Panc1 (cell line): ENCODE measurements at regions not wholly inside any gene's neighbourhood (a gene's known extent, or its start where the extent isn't known, plus 50 kb on each side); places are given as distances from the start of the nearest gene placed in this dataset.

Source experiments
- ATAC-seq: fragments of 200-7000 bp; cut with Tn5 transposase; 2 replicates; pipeline ENCODE4 v1.9.1; 2020; ENCODE audit warnings: mild to moderate bottlenecking, moderate library complexity
- BruUV-seq: library from RNA; stranded (reverse); fragments of 400-500 nt; replicated peaks from 2 replicates; lab custom pipeline; 2021; lab: Mats Ljungman, UMichigan
- CTCF ChIA-PET: fragments of 300-600 bp; sonication (Branson Sonifier 250); formaldehyde crosslinking; loops from one replicate; lab custom pipeline; 2022; ENCODE audit warnings: antibody characterized with exemption; lab: Charles Lee
- POLR2A ChIA-PET: fragments of 300-600 bp; sonication (Branson Sonifier 250); formaldehyde crosslinking; loops from one replicate; lab custom pipeline; 2022; ENCODE audit warnings: antibody characterized with exemption; lab: Charles Lee
- DNase-seq: peaks from one replicate; pipeline ENCODE4 v3.0.0-alpha.2; 2010; ENCODE audit warnings: low read depth, low spot score
- H3K27ac ChIP-seq: 2 replicates; pipeline ENCODE4 v1.5.1; 2011; ENCODE audit warnings: mild to moderate bottlenecking, low read length, inconsistent platforms
- H3K27me3 ChIP-seq: fragments of 200-500 bp; sonication (Bioruptor generic); 2 replicates; pipeline ENCODE4 v1.6.0; 2014; ENCODE audit warnings: low read length, inconsistent platforms; ENCODE audit not compliant: control insufficient read depth, insufficient read depth
- H3K36me3 ChIP-seq: fragments of 200-500 bp; sonication (Bioruptor generic); 2 replicates; pipeline ENCODE4 v1.5.1; 2014; ENCODE audit warnings: inconsistent platforms, mild to moderate bottlenecking, low read length, moderate library complexity; ENCODE audit not compliant: control insufficient read depth, insufficient read depth
- H3K4me1 ChIP-seq: 2 replicates; pipeline ENCODE4 v1.5.1; 2011; ENCODE audit warnings: inconsistent platforms, mild to moderate bottlenecking, low read length, moderate library complexity; ENCODE audit not compliant: control insufficient read depth, insufficient read depth
- H3K4me3 ChIP-seq, 2 experiments: 2 replicates each; pipeline ENCODE4 v1.5.1; 2011 to 2012; ENCODE audit warnings: low read depth in 2 of 2, low read length in 2 of 2, mild to moderate bottlenecking in 2 of 2, inconsistent platforms in 1 of 2, moderate library complexity in 1 of 2
- H3K9me3 ChIP-seq: fragments of 200-500 bp; sonication (Bioruptor generic); 2 replicates; pipeline ENCODE4 v1.5.1; 2014; ENCODE audit warnings: low read depth, mild to moderate bottlenecking, inconsistent platforms, low read length, moderate library complexity; ENCODE audit not compliant: control insufficient read depth, insufficient read depth
- CTCF ChIP-seq: fragments of 450-650 bp; IDR thresholded peaks from 2 replicates; pipeline ENCODE4 v1.5.1; 2017; ENCODE audit warnings: mild to moderate bottlenecking
- POLR2AphosphoS5 ChIP-seq: IDR thresholded peaks from 2 replicates; pipeline ENCODE4 v1.6.1; 2012; ENCODE audit warnings: mild to moderate bottlenecking, low read depth, low read length, moderate library complexity
- SIN3A ChIP-seq: IDR thresholded peaks from 2 replicates; pipeline ENCODE4 v1.6.1; 2012; ENCODE audit warnings: low read depth, mild to moderate bottlenecking, low read length, moderate library complexity, borderline replicate concordance; ENCODE audit not compliant: insufficient read depth
- TCF7L2 ChIP-seq: IDR thresholded peaks from 2 replicates; pipeline ENCODE4 v1.6.1; 2011; ENCODE audit warnings: mild to moderate bottlenecking, low read depth, low read length, inconsistent platforms
- in situ Hi-C: cut with HindIII; loops from 2 replicates; pipeline ENCODE4 v1.10.0; 2016; ENCODE audit warnings: low sequenced_read_pairs, low pct_unique_long_range_greater_than_20kb
- intact Hi-C: fragments of 100-400 bp; cut with micrococcal nuclease; formaldehyde crosslinking; loops from one replicate; pipeline ENCODE4 v1.10.0; 2022; ENCODE audit not compliant: unreplicated experiment
- TF ChIP-seq, protein P1 (sequence below), 2 experiments: IDR thresholded peaks; 2 replicates each; pipeline ENCODE4 v1.6.1; 2011 to 2012; ENCODE audit warnings: low read depth in 2 of 2, control low read depth in 1 of 2, low read length in 1 of 2, mild to moderate bottlenecking in 1 of 2, moderate library complexity in 1 of 2; ENCODE audit not compliant: insufficient read depth in 1 of 2

DNA sequence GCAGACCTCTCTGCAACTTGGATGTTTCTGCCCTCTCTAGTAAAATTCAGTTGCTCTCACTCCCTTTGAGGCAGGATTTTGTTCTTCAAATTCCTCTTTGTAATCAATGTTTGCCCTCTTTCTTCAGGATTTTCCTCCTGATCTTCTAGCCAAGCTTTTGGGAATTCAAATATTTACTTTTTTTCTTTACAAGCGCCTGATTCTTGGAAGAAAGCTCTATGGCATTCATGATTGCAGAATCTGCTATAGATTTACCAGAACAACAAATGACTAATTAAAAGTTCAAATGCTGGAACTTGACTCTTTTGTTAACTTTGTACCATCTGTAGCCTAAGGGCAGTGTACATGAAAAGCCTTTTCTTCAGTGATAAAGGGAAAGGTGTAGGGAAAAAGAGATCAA lies 63.7 kb upstream of the SHISA6 start:
- no peaks in the 10 kb centered on the region for H3K4me1 ChIP-seq
- H3K4me3 ChIP-seq, result no peak overlapping the region
- no TSS peak for BruUV-seq
- H3K9me3 ChIP-seq, result no peaks in the 10 kb centered on the region
- TF ChIP-seq, protein P1, sequence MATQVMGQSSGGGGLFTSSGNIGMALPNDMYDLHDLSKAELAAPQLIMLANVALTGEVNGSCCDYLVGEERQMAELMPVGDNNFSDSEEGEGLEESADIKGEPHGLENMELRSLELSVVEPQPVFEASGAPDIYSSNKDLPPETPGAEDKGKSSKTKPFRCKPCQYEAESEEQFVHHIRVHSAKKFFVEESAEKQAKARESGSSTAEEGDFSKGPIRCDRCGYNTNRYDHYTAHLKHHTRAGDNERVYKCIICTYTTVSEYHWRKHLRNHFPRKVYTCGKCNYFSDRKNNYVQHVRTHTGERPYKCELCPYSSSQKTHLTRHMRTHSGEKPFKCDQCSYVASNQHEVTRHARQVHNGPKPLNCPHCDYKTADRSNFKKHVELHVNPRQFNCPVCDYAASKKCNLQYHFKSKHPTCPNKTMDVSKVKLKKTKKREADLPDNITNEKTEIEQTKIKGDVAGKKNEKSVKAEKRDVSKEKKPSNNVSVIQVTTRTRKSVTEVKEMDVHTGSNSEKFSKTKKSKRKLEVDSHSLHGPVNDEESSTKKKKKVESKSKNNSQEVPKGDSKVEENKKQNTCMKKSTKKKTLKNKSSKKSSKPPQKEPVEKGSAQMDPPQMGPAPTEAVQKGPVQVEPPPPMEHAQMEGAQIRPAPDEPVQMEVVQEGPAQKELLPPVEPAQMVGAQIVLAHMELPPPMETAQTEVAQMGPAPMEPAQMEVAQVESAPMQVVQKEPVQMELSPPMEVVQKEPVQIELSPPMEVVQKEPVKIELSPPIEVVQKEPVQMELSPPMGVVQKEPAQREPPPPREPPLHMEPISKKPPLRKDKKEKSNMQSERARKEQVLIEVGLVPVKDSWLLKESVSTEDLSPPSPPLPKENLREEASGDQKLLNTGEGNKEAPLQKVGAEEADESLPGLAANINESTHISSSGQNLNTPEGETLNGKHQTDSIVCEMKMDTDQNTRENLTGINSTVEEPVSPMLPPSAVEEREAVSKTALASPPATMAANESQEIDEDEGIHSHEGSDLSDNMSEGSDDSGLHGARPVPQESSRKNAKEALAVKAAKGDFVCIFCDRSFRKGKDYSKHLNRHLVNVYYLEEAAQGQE (IDR thresholded peaks at IDR 0.05; ENCODE audit: insufficient read depth in 1 of 2, low read depth in 2 of 2, low read length in 1 of 2), result no peak
- TF ChIP-seq SIN3A (no peak), CTCF (no peak), POLR2AphosphoS5 (no peak), TCF7L2 (no peak)
- H3K27ac ChIP-seq, result no peak overlapping the region
- in situ Hi-C loops (no loop called here), intact Hi-C loops (no loop called here)
- CTCF ChIA-PET, result no interaction called here
- DNase-seq (no peak), ATAC-seq (no peak)
- no peaks in the 10 kb centered on the region for H3K36me3 ChIP-seq
- POLR2A ChIA-PET, result no interaction called here
- no peaks in the 10 kb centered on the region for H3K27me3 ChIP-seq

DNA sequence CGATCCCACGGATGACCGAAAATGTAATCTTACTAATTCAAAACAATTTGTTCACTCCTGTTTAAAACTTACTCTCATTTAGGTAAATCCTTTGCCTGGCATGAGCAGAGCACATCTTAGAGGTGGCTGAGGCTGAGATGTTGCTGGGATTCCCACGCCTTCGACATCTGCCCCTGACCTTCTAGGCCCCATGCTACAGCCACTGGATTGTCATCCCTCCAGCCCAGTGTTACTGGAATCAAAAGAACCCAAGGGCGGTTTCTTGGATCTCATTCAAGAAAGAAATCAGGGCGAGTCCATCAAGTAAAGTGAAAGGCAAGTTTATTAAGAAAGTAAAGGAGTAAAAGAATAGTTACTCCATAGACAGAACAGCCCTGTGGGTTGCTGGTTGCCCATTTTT lies 64.5 kb upstream of the SHISA6 start:
- ChIA-PET POLR2A (no interaction called here), CTCF (no interaction called here)
- DNase-seq (no peak), ATAC-seq (no peak)
- Histone ChIP-seq H3K9me3 (no peaks in the 10 kb centered on the region), H3K4me3 (no peak overlapping the region), H3K27me3 (no peaks in the 10 kb centered on the region), H3K36me3 (no peaks in the 10 kb centered on the region), H3K27ac (no peak overlapping the region), H3K4me1 (no peaks in the 10 kb centered on the region)
- intact Hi-C loops, result no loop called here
- TF ChIP-seq POLR2AphosphoS5 (no peak), TCF7L2 (no peak), SIN3A (no peak), CTCF (no peak)
- TF ChIP-seq, protein P1 (IDR thresholded peaks at IDR 0.05; ENCODE audit: insufficient read depth in 1 of 2, low read depth in 2 of 2, low read length in 1 of 2), result no peak
- BruUV-seq, result no TSS peak
- in situ Hi-C loops, result no loop called here
